ENCODE measurements at regions not wholly inside any gene's neighbourhood (a gene's known extent, or its start where the extent isn't known, plus 50 kb on each side); places are given as distances from the start of the nearest gene placed in this dataset.

GRCh38 chr11:133598906-133599305 is 66.6 kb upstream of the OPCML start:
- TF ChIP-seq CTCF (IDR thresholded peaks at IDR 0.05) (no peak), POLR2A (IDR thresholded peaks at IDR 0.05) (no peak)
